Fibroblast of pulmonary artery (primary cell): ENCODE measurements at regions not wholly inside any gene's neighbourhood (a gene's known extent, or its start where the extent isn't known, plus 50 kb on each side); places are given as distances from the start of the nearest gene placed in this dataset.

Experiments
- DNase-seq: peaks from one replicate; pipeline ENCODE4 v3.0.0-alpha.2; 2010; ENCODE audit warnings: low read depth
- H3K4me3 ChIP-seq: replicated peaks from 2 replicates; pipeline ENCODE4 v1.5.1; 2011; ENCODE audit warnings: low read depth, mild to moderate bottlenecking, control low read depth, low read length, moderate library complexity
- CTCF ChIP-seq: IDR thresholded peaks from 2 replicates; pipeline ENCODE4 v1.5.1; 2011; ENCODE audit warnings: mild to moderate bottlenecking, control low read depth, low read length, inconsistent platforms; ENCODE audit errors: missing control alignments

- TF ChIP-seq CTCF, result no peak
- no peak overlapping the region for H3K4me3 ChIP-seq
- no peak for DNase-seq
These were observed 524.4 kb downstream of the CAAP1 start for GRCh38 chr9:26368241-26368640.

- no peak for TF ChIP-seq CTCF
- no peak for DNase-seq
- no peak overlapping the region for H3K4me3 ChIP-seq
These were observed 531.6 kb downstream of the CAAP1 start for GRCh38 chr9:26361010-26361409.

GRCh38 chr9:26358836-26359235 lies 533.8 kb downstream of the CAAP1 start:
- no peak for TF ChIP-seq CTCF
- DNase-seq, result no peak

GRCh38 chr9:26357803-26358344 lies 534.7 kb downstream of the CAAP1 start:
- H3K4me3 ChIP-seq, result no peak overlapping the region
- no peak for DNase-seq
- no peak for TF ChIP-seq CTCF

More at GRCh38 chr9:26358836-26359235, 533.8 kb downstream of the CAAP1 start:
- no peak overlapping the region for H3K4me3 ChIP-seq

GRCh38 chr9:26356491-26356890 lies 536.1 kb downstream of the CAAP1 start:
- no peak overlapping the region for H3K4me3 ChIP-seq
- no peak for TF ChIP-seq CTCF
- no peak for DNase-seq

GRCh38 chr9:26346942-26347477 lies 545.6 kb downstream of the CAAP1 start:
- no peak for TF ChIP-seq CTCF
- no peak for DNase-seq
- no peak overlapping the region for H3K4me3 ChIP-seq

GRCh38 chr9:26341545-26341944 lies 551.1 kb downstream of the CAAP1 start:
- TF ChIP-seq CTCF, result no peak
- no peak overlapping the region for H3K4me3 ChIP-seq
- no peak for DNase-seq
